Activated gamma-delta T cell (primary cell): ENCODE measurements at regions not wholly inside any gene's neighbourhood (a gene's known extent, or its start where the extent isn't known, plus 50 kb on each side); places are given as distances from the start of the nearest gene placed in this dataset.
"Not testable (repeated sequence)": the region's sequence is repeated elsewhere in the genome, so short reads cannot be mapped to it uniquely, and the experiment has no call there.

Experiments used
- DNase-seq: peaks from one replicate; lab custom pipeline; 2025; lab: John Stamatoyannopoulos, UW

DNA sequence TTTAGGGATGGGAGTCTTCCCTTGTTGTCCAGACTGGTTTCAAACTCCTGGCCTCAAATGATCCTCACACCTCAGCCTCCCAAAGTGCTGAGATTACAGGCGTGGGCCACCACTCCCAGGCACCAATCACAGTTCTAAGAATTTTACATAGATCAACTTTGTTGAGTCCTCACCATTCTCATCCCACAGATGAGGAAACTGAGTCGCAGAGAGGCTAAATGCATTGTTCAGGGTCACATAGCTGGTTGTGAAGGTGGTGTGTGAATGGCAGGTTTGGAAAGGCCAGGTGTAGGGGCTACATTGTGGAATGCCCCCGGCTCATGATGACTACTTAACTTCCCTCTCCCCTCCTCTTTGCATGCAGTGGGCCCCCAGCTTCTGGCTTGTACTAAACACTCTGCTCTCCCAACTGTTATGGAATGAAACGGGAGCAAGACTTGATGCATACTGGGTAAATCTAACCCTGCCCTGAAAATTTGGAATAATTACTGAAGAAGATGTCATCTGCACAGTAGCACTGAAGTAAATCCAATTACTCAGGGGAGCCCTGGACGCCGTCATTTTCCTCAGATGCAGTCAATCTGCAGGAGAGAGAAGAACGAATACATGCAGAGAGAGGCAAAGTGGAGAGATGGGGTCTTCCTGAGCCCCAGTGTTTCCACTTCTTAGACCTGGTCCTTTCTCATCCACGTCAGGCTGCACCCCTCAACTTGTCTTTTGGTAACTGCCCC is 102.3 kb upstream of the ZNF217 start:
- no peak for DNase-seq

DNA sequence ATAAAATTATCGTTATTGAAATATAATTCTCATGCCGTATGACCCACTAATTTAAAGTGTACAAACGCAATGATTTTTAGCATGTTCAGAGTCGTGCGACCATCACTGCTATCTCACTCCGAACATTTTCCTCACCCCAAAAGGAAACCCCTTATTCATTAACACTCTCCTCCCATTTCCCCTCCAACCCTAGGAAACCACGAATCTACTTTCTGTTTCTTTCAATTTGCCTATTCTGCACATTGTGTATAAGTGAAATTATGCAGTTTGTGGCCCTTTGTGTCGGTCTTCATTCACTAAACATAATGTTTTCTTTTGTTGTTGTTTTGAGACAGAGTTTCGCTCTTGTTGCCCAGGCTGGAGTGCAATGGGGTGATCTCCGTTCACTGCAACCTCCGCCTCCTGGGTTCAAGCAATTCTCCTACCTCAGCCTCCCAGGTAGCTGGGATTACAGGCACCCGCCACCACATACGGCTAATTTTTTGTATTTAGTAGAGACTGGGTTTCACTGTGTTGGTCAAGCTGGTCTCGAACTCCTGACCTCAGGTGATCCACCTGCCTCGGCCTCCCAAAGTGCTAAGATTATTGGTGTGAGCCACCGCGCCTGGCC is 99.7 kb upstream of the ZNF217 start:
- no peak for DNase-seq

DNA sequence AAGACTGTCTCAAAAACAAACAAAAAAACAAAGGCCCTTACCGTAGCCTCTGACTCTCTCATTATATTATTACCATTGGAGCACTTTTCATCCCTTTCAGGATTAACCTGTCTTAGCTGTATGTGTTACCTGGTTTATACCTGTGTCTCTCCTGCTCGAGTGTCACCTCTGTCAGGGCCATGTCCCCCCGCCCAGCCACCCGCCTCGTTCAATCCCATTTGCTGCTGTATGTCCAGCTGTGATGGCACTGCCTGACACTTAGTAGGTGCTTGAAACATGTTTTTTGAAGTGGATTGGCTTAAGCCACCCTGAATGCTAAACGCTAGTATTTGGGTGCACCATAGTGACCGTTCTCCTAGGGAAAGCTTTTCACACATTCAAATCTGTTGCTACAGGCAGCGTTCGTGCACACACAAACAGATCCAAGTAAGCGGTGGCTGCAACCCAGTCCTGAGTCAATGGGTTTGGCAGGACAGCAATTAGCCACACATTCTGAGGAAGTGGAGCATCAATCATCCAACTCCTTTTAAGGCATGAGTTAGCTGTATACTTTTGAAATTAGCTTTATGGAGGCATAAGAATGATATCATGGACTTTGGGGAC is 98.9 kb upstream of the ZNF217 start:
- DNase-seq = no peak

DNA sequence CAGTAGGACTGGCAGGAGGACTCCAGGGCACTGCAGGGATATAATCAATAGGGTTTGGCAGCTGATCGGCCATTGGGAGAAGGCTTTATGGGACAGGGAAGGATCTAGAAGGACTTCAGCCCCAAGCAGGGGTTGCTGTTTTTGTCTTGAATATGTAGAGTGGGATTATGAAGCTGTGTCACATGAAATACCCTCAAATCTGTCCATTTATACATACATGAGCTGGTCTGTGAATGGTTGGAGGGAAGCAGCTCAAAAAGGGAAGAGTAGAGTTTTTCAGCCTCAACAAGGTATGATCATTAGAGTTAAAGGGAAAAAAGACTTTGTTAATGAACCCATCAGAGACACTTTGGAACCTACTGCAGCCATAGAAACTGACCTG is 98.2 kb upstream of the ZNF217 start:
- DNase-seq = no peak

DNA sequence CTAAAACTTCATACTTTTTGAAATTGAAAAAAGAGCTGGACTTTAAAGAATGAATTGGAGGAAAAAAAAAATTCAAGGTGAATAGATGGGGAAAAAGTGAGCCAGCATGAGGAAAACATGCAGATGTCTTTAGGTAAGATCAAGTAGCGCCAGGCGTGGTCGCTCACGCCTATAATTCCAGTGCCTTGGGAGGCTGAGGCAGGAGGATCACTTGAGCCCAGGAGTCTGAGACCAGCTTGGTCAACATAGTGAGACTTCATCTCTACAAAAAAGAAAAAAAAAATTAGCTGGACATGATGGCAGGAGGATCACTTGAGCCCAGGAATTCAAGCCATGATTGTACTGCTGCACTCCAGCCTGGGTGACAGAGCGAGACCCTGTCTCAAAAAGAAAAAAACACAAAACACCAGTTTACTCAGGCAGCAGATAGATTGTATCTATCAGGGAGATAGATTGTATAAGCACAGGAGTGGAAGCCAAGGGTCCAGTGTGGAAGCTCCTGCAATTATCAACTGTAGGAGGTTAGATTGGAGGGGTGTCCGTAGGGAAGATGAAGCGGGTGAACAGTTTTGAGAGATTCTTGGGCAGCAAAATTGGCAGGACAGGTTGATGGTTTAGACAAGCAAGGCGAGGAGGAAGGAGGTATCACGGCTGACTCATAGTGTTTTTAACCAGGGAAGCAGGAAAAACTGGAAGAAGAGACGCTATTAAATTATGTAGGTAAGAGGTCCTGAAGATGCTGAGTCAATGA is 97.6 kb upstream of the ZNF217 start:
- DNase-seq = no peak

DNA sequence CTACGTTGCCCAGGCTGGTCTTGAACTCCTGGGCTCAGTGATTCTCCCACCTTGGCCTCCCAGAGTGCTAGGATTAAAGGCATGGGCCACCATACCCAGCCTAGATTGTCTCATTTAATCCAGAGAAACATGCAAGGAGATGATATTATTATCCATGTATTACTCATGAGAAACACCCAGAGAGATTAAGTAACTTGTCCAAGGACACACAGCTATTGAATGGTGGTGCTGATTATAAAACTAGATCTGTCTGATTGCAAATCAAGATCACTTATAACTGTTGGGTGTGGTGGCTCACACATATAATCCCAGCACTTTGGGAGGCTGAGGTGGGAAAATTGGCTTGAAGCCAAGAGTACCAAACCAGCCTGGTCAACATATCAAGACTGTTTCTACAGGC is 94.4 kb upstream of the ZNF217 start:
- no peak for DNase-seq

DNA sequence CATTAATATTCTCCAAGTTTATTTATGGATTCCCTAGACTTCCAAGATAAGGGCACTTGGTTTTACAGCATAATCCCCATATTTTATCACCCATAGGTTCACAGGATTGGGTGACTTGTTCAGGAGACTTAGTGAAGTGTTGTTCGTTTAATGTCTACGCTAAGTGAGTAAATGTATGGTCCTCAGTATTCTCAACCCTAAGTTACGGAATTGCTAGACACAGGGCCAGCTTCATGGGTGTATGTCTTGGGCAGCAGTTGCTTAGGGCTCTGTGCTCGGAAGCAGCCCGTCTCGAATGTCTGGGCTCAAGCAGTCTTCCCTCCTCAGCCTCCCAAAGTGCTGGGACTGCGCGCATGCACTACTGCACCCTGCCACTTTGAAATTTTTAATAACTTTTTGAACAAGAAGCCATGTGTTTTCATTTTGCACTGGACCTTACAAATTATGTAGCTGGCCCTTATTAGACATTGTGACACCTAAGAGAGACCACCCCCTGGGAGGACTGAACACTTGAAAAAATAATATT is 91.5 kb upstream of the ZNF217 start:
- DNase-seq = no peak

DNA sequence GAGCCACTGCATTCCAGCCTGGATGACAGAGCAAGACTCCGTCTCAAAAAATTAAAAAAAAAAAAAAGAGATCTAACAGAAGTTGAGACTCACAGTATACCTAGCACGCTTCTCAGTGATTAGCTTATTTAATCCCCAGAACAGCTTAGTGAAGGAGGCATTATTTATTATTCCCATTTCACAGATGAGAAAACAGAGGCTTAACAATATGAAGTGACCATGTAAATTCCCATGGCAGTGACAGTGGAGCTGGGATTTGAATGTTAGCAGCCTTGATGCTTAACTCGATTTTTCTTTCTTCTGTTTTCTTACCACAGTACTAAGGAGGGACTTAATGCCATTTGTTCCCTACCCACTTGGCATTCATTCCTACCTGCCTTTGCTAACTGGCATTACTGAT is 89.9 kb upstream of the ZNF217 start:
- no peak for DNase-seq

DNA sequence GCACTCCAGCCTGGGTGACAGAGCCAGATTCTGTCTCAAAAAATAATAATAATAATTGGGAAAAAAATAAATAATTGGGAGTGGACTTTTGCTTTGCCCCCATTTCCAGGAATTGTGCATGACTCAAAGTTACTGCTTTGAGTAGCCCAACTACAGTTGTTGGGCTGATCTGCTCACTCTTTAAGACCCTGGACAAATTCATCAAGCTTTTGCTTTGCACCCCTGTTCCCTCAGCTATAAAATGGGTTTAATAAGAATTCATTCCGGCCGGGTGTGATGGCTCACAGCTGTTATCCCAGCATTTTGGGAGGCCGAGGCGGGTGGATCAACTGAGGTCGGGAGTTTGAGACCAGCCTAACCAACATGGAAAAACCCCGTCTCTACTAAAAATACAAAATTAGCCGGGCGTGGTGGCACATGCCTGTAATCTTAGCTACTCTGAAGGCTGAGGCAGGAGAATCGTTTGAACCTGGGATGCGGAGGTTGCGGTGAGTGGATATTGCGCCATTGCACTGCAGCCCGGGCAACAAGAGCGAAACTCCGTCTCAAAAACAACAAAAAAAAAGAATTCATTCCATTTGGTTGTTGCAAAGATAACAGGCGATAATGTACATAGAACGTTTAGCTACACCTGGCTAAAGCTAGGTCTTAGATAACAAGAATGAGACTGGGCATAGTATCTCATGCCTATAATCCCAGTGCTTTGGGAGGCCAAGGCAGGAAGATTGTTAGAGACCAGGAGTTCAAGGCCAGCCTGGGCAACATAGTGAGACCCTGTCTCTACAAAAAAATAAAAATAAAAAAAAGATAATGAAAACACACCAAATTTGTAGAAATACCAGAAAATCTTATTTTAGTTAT is 87.9 kb upstream of the ZNF217 start:
- no peak for DNase-seq

DNA sequence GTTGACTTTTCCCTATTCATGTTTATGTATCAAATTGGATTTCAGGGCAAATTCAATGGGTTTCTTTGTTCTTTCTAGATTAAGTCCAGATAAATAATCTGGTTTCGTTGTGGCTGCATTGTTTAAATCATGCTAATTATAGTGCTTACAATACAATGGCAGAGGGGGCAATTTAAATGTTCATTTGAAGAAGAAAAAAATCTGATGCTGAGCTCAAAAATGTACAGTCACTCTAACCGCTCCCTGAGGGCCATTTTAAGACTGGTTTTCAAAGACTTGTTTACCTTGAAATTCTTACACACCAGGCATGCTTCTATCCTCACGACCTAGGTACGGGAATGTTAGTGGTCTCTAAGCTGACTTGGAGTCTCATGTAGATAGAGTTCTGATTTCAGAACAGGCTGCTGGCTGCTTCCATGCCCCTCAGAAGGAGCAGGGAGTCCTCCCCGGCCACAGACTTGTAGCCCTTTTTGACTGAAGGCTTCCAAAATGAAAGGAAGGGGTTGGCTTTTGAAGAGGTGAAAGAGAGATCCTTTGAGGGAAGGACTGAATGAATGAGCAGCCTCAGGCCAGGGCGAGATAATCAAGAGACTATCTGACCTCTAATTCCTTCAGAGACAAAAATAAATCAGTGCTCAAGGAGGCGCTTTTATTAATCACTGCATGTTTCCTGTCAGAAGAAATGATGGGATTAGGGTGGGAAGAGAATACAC is 86.1 kb upstream of the ZNF217 start:
- DNase-seq = no peak

DNA sequence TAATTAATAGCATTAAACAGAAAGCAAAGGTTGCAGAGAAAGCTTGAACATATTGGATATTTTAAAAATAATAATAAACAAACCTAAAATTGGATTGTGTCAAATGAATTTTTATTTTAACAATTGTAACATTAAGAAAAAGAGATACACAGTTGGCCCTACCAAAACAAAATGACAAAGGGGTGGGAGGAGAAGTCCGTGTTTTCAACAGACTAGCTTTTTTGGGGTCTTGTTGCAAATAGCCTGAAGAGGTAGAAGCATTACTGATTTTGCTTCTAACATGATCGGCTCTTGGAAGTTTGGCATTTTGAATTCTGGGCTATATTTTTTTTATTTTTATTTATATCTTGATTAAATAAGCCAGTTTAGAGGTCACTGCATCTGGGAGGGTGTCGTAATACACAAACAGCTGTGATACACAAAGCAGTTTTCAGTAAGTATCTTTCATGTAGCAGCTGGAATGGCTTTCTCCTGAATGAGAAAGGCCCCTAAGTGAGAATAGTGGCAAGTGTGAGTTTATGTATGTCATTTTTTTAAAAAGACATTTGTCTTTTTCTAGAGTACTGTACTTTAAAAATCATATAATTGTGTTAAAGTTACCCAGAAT is 85.5 kb upstream of the ZNF217 start:
- no peak for DNase-seq

DNA sequence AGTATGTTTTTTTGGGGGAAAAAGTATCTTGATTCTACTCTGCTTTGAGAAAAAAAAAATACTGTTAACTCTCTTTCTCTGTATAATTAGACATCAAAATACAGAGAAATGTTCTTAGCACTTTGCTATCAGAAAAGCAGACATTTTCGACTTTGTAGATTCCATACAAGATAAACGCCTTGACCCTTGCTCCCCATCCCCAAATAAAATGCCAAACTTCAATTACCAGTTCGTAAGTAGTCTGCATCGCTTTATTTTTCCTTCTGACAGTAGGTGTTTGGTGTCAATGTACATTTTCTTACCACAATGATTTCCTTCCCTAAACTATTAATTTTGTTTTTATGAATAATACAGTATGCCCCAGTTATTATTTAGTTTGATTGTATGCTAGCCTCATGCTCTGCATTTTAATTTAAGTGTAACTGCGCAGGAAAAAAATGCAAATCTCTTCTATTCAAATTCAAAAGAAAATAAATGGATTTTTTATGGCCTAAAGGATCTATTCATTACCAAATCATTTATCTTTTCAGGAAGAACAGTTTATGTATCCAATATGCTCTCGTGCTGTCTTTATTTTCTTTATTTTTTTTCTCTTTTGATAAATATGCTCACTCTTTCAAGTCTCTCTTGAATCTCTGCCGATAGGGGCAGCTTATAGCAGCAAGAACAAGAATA is 84.8 kb upstream of the ZNF217 start:
- no peak for DNase-seq

DNA sequence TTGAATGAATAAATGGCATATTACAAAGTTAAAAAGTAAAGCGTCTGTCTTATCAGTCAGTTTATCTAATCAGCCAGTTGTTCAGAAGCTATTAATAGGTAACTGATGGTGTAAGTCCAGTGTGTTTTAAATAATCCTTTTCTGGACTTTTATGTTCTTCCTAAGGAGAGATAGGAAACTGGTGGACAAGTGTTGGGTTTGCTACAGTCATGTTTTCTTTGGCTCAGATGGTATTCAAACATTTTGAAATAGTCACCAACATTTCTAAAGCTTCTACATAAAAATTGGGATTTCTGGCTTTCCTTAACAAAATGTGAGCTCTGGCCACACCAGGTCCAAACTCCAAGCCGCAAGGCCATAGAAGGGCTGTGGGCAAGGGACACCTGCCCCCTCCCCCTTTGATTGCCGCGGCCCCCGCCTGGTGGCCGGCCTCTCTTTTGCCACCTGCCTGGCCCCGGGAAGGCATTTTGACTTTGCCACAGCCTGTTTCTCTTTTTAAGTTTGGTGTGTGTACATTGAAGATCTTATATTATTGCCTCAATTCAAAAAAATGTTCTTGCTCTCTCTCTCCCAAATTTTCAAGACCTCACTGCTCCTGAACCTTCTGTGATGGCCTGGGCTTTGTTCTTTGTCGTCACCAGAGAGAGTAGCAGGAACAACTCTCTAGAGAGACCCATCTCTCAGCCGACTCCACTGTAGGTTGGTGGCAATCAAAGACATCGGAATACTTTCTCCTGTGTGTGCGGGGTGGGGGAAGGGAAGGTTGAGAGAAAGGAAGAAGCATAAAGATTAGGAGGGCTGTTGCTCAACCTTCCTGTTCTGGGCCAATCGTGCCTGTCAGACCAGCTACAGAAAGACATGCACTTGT is 84.0 kb upstream of the ZNF217 start:
- no peak for DNase-seq

DNA sequence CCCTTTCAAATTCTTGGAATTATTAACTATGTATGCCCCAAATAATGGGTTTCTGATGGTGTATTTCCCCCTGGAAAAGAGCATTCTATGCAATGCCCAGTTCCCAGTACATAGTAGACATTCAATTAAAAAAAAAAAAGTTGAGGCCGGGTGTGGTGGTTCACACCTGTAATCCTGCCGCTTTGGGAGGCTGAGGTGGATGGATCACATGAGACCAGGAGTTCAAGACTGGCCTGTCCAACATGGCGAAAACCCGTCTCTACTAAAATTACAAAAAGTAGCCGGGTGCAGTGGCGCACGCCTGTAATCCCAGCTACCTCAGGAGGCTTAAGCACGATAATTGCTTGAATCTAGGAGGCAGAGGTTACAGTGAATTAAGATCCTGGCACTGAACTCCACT is 83.3 kb upstream of the ZNF217 start:
- no peak for DNase-seq

DNA sequence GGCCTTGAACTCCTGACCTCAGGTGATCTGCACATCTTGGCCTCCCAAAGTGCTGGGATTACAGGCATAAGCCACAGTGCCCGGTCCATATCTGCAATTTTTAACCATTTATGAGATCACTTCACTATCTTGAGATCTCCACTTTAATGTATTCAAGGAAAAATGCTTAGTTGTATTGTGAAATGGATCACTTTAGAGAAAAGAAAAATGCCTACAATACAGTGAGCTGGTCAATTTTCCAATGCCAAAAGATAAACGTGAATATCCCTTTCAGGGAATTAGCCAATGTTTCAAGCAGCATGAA is 82.8 kb upstream of the ZNF217 start:
- no peak for DNase-seq

DNA sequence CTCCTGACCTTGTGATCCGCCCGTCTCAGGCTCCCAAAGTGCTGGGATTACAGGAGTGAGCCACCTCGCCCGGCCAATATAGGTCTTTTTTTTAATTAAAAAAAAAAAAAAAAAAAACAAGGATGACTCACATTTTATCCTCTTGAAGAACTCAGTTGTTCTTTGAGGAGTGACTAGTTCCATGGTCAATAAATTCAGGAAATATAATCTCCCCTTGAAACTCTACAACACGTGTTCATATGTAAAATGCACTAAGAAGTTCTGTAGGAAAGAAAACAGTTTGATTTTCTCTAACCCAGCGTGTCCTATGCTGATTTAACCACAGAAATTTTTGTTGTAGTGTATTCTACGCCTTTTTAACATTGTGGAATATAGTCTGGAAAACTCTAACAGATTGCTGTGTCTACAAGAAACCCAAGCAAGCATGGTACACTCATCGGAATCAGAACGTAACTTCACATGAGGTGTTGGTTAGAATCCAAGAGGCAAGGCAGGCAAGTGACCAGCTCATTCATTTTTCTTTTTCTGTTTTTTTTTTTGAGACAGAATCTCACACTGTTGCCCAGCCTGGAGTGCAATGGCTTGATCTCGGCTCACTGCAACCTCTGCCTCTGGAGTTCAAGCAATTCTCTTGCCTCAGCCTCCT is 79.0 kb upstream of the ZNF217 start:
- DNase-seq = no peak

DNA sequence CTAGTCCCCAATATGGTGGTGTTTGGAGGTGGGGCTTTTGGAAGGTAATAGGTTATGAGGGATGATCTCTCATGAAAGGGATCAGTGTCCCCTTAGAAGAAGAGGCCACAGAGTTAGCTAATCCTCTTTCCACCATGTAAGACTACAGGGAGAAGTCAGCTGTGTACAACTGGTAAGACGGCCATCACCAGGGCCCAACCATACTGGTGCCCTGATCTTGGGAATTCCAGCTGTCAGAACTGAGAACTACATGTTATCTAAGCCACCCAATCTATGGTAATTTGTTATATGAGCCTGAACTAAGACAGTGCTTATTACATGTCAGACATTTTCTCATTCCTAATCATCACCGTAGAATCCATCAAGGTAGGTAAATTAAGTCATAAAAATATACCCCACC is 77.7 kb upstream of the ZNF217 start:
- DNase-seq = no peak

DNA sequence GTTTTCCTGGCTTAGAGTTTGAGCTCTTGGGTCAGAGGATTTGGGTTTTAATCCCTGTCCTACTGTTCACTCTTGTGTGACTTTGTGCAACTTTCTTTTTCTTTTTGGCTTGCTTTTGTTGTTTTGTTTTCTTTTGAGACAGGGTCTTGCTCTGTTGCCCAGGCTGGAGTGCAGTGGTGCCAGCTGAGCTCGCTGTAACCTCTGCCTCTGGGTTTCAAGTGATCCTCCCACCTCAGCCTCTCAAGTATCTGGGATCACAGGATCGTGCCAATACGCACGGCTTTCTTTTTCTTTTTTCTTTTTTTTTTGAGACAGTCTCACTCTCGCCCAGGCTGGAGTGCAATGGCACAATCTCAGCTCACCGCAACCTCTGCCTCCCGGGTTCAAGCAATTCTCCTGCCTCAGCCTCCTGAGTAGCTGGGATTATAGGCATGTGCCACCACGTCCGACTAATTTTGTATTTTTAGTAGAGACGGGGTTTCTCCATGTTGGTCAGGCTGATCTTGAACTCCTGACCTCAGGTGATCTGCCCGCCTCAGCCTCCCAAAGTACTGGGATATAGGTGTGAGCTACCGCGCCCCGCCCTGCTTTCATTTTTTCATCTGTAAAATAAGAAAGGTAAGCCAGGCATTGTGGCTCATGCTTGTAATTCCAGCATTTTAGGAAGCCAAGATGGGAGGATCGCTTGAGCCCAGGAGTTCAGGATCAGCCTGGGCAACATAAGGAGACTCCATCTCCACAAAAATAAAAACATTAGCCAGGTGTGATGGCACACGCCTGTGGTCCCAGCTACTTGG is 76.1 kb upstream of the ZNF217 start:
- DNase-seq = not testable (repeated sequence)
